Spleen (tissue), 11 donors: ENCODE measurements at regions not wholly inside any gene's neighbourhood (a gene's known extent, or its start where the extent isn't known, plus 50 kb on each side); places are given as distances from the start of the nearest gene placed in this dataset.
"Not testable (repeated sequence)": the region's sequence is repeated elsewhere in the genome, so short reads cannot be mapped to it uniquely, and the experiment has no call there.

ENCODE experiments used
- DNase-seq: peaks from one replicate; pipeline ENCODE4 v3.0.0-alpha.2; 2020
- H3K27ac ChIP-seq, 8 donors: fragments of 200-600 bp; sonication (generic) in 7 of 8; 1 replicate in 4 of 8; 2 replicates in 4 of 8; pipeline versions ENCODE4 v1.5.0 to v1.8.0; 2016 to 2021; ENCODE audit warnings: inconsistent platforms in 4 of 8, mild to moderate bottlenecking in 4 of 8, moderate library complexity in 1 of 8
- H3K27me3 ChIP-seq, 7 donors: fragments of 200-600 bp; sonication (generic) in 6 of 7; replicated peaks in 1 of 7; 1 replicate in 4 of 7; 2 replicates in 3 of 7; pipeline versions ENCODE4 v1.5.0 to v1.8.0; 2016 to 2021; ENCODE audit warnings: inconsistent platforms in 3 of 7, mild to moderate bottlenecking in 1 of 7
- H3K36me3 ChIP-seq, 6 donors: fragments of 200-600 bp; sonication (generic) in 5 of 6; 1 replicate in 4 of 6; 2 replicates in 2 of 6; pipeline versions ENCODE4 v1.5.0 to v1.8.0; 2016 to 2021; ENCODE audit warnings: inconsistent platforms in 2 of 6
- H3K4me1 ChIP-seq, 6 donors: fragments of 200-600 bp; sonication (generic) in 5 of 6; 1 replicate in 3 of 6; 2 replicates in 3 of 6; pipeline versions ENCODE4 v1.5.0 to v1.8.0; 2016 to 2021; ENCODE audit warnings: inconsistent platforms in 3 of 6
- H3K4me3 ChIP-seq, 8 donors: fragments of 200-600 bp; sonication (generic) in 7 of 8; 1 replicate in 4 of 8; 2 replicates in 4 of 8; pipeline versions ENCODE4 v1.5.0 to v1.8.0; 2016 to 2021; ENCODE audit warnings: inconsistent platforms in 4 of 8, mild to moderate bottlenecking in 4 of 8, moderate library complexity in 2 of 8
- H3K9me3 ChIP-seq, 8 donors: fragments of 200-600 bp; sonication (generic) in 7 of 8; 1 replicate in 4 of 8; 2 replicates in 4 of 8; pipeline versions ENCODE4 v1.5.0 to v1.8.0; 2016 to 2021; ENCODE audit warnings: inconsistent platforms in 4 of 8
- CTCF ChIP-seq, 11 experiments: fragments of 200-600 bp in 7 of 11; fragments of 450-650 bp in 4 of 11; sonication (generic) in 4 of 11; IDR thresholded peaks in 8 of 11; conservative IDR thresholded peaks in 3 of 11; 1 replicate in 7 of 11; 2 replicates in 4 of 11; pipeline versions ENCODE4 v1.4.0 to v1.8.0; 2016 to 2021; ENCODE audit warnings: antibody characterized with exemption in 11 of 11, inconsistent platforms in 4 of 11, mild to moderate bottlenecking in 1 of 11
- POLR2A ChIP-seq, 3 donors: fragments of 450-650 bp; IDR thresholded peaks; one replicate each; pipeline ENCODE4 v1.5.1; 2017; ENCODE audit warnings: antibody characterized with exemption in 3 of 3, mild to moderate bottlenecking in 1 of 3
- POLR2AphosphoS5 ChIP-seq, 3 donors: sonication (generic); formaldehyde crosslinking; IDR thresholded peaks; one replicate each; pipeline ENCODE4 v1.5.1; 2017; ENCODE audit warnings: antibody characterized with exemption in 3 of 3
- WGBS, 5 donors: extraction: QIAGEN DNeasy Blood & Tissue Kit in 3 of 5; methylation state at CpG; one replicate each; pipeline versions ENCODE4 v1.1.5 to v1.1.7; 2013 to 2018; 5-methylcytosine and 5-hydroxymethylcytosine counted together
- intact Hi-C: fragments of 100-400 bp; cut with DNase I; formaldehyde crosslinking; loops from one replicate; pipeline ENCODE4 v1.15.0; 2023; ENCODE audit warnings: low total_unique reads
- donor health status: healthy with polysubstance abuse.
- donor health status: DM: no; HTN: no; CAD: no; lungs with moderate emphysema.
- donor health status: DM: no; HTN: no; CAD: no.
- donor health status: Bipolar disorder and iron deficiency.
- donor health status: healthy.
- donor health status: DM: no; HTN: no; CAD: no.
- donor health status: DM: yes; HTN: yes; CAD: no.

- Histone ChIP-seq H3K9me3 (no peaks in the 10 kb centered on the region), H3K4me1 (no peaks in the 10 kb centered on the region), H3K4me3 (no peak overlapping the region), H3K36me3 (no peaks in the 10 kb centered on the region), H3K27ac (no peak overlapping the region), H3K27me3 (peaks cover 0 to 4% (median 0%) of the 10 kb centered on the region in 7 donors)
- intact Hi-C loops: no loop called here
- no peak for DNase-seq
- TF ChIP-seq POLR2AphosphoS5 (IDR thresholded peaks at IDR 0.05) (no peak), CTCF (IDR thresholded peaks at IDR 0.05 in 8 of 11, conservative IDR thresholded peaks at IDR 0.05 in 3 of 11) (no peak), POLR2A (IDR thresholded peaks at IDR 0.05) (no peak)
- 23 to 38% (median 32%) methylated on average over 5 of the region's 5 CpGs for WGBS, 5 donors
These were observed 186.2 kb upstream of the GCFC2 start for GRCh38 chr2:75896779-75897366.

GRCh38 chr2:75894170-75894569 lies 183.5 kb upstream of the GCFC2 start:
- no peaks in the 10 kb centered on the region for H3K36me3 ChIP-seq
- no peaks in the 10 kb centered on the region for H3K9me3 ChIP-seq
- DNase-seq: no peak
- no peaks in the 10 kb centered on the region for H3K4me1 ChIP-seq
- TF ChIP-seq POLR2AphosphoS5 (IDR thresholded peaks at IDR 0.05) (no peak), POLR2A (IDR thresholded peaks at IDR 0.05) (no peak), CTCF (IDR thresholded peaks at IDR 0.05 in 8 of 11, conservative IDR thresholded peaks at IDR 0.05 in 3 of 11) (no peak)
- H3K4me3 ChIP-seq: no peak overlapping the region
- H3K27me3 ChIP-seq: peaks cover 0 to 4% (median 0%) of the 10 kb centered on the region in 7 donors
- intact Hi-C loops: no loop called here
- H3K27ac ChIP-seq: no peak overlapping the region
- WGBS, 5 donors: 68 to 89% (median 73%) methylated on average over 1 of the region's 1 CpG

GRCh38 chr2:75892490-75892889 lies 181.8 kb upstream of the GCFC2 start:
- Histone ChIP-seq H3K36me3 (no peaks in the 10 kb centered on the region), H3K4me1 (no peaks in the 10 kb centered on the region), H3K9me3 (no peaks in the 10 kb centered on the region), H3K4me3 (no peak overlapping the region), H3K27ac (no peak overlapping the region), H3K27me3 (peaks cover 0 to 4% (median 0%) of the 10 kb centered on the region in 7 donors)
- WGBS, 5 donors: 57 to 79% (median 66%) methylated on average over 2 of the region's 2 CpGs
- no peak for DNase-seq
- intact Hi-C loops: no loop called here
- TF ChIP-seq CTCF (IDR thresholded peaks at IDR 0.05 in 8 of 11, conservative IDR thresholded peaks at IDR 0.05 in 3 of 11): no peak
- no peak for TF ChIP-seq POLR2A (IDR thresholded peaks at IDR 0.05)
- TF ChIP-seq POLR2AphosphoS5 (IDR thresholded peaks at IDR 0.05): no peak

- peaks cover 0 to 10% (median 0%) of the 10 kb centered on the region in 8 donors for H3K9me3 ChIP-seq
- DNase-seq: no peak
- no peak overlapping the region for H3K27ac ChIP-seq
- no peaks in the 10 kb centered on the region for H3K4me1 ChIP-seq
- H3K4me3 ChIP-seq: no peak overlapping the region
- intact Hi-C loops: no loop called here
- H3K36me3 ChIP-seq: no peaks in the 10 kb centered on the region
- 66 to 86% (median 77%) methylated on average over 2 of the region's 2 CpGs for WGBS, 5 donors
- TF ChIP-seq POLR2A (IDR thresholded peaks at IDR 0.05): no peak
- H3K27me3 ChIP-seq: no peaks in the 10 kb centered on the region
These were observed 171.8 kb upstream of the GCFC2 start for GRCh38 chr2:75882530-75882929.

- peaks cover 0 to 14% (median 0%) of the 10 kb centered on the region in 8 donors for H3K9me3 ChIP-seq
- WGBS, 5 donors: 88 to 94% (median 91%) methylated on average over 4 to 7 of the region's 7 CpGs
- H3K4me1 ChIP-seq, H3K27me3 ChIP-seq, H3K27ac ChIP-seq, DNase-seq, H3K36me3 ChIP-seq, intact Hi-C loops, H3K4me3 ChIP-seq: not testable (repeated sequence)
These were observed 164.9 kb upstream of the GCFC2 start for GRCh38 chr2:75875606-75876005.

- DNase-seq, H3K9me3 ChIP-seq, H3K27ac ChIP-seq, H3K4me1 ChIP-seq, H3K27me3 ChIP-seq, intact Hi-C loops, H3K36me3 ChIP-seq, H3K4me3 ChIP-seq: not testable (repeated sequence)
- WGBS, 5 donors: 91 to 96% (median 92%) methylated on average over 24 to 25 of the region's 25 CpGs
These were observed 161.3 kb upstream of the GCFC2 start for GRCh38 chr2:75871762-75872614.
